ENCODE measurements at regions not wholly inside any gene's neighbourhood (a gene's known extent, or its start where the extent isn't known, plus 50 kb on each side); places are given as distances from the start of the nearest gene placed in this dataset.

- no peak for DNase-seq (ENCODE audit: low read depth in 1 of 2, low spot score in 1 of 2)
These were observed 805.8 kb upstream of the GJE1 start for GRCh38 chr6:141326925-141327324.

- peak in 1 of 2 donors; percentile 69 for DNase-seq (ENCODE audit: low read depth in 1 of 2, low spot score in 1 of 2)
These were observed 806.3 kb upstream of the GJE1 start for GRCh38 chr6:141326426-141326825.

- DNase-seq (ENCODE audit: low read depth in 1 of 2, low spot score in 1 of 2) = no peak
These were observed 811.0 kb upstream of the GJE1 start for GRCh38 chr6:141321493-141322347.

GRCh38 chr6:141316236-141316635 is 816.5 kb upstream of the GJE1 start:
- DNase-seq (ENCODE audit: low read depth in 1 of 2, low spot score in 1 of 2) = no peak

GRCh38 chr6:141313986-141314385 is 818.7 kb upstream of the GJE1 start:
- no peak for DNase-seq (ENCODE audit: low read depth in 1 of 2, low spot score in 1 of 2)

GRCh38 chr6:141309295-141309694 is 823.4 kb upstream of the GJE1 start:
- DNase-seq (ENCODE audit: low read depth in 1 of 2, low spot score in 1 of 2) = no peak

- DNase-seq (ENCODE audit: low read depth in 1 of 2, low spot score in 1 of 2) = peak in 1 of 2 donors; percentile 23
These were observed 825.3 kb upstream of the GJE1 start for GRCh38 chr6:141307309-141307998.

GRCh38 chr6:141303907-141304306 is 828.8 kb upstream of the GJE1 start:
- no peak for DNase-seq (ENCODE audit: low read depth in 1 of 2, low spot score in 1 of 2)

- DNase-seq (ENCODE audit: low read depth in 1 of 2, low spot score in 1 of 2) = no peak
These were observed 830.9 kb upstream of the GJE1 start for GRCh38 chr6:141301779-141302178.

GRCh38 chr6:141290941-141291721 is 841.6 kb upstream of the GJE1 start:
- no peak for DNase-seq (ENCODE audit: low read depth in 1 of 2, low spot score in 1 of 2)

GRCh38 chr6:141288947-141289346 is 843.8 kb upstream of the GJE1 start:
- no peak for DNase-seq (ENCODE audit: low read depth in 1 of 2, low spot score in 1 of 2)

- no peak for DNase-seq (ENCODE audit: low read depth in 1 of 2, low spot score in 1 of 2)
These were observed 850.5 kb upstream of the GJE1 start for GRCh38 chr6:141282263-141282662.

GRCh38 chr6:141269684-141270083 is 863.0 kb upstream of the GJE1 start:
- DNase-seq (ENCODE audit: low read depth in 1 of 2, low spot score in 1 of 2) = no peak

GRCh38 chr6:141267420-141267819 is 865.3 kb upstream of the GJE1 start:
- DNase-seq (ENCODE audit: low read depth in 1 of 2, low spot score in 1 of 2) = no peak

GRCh38 chr6:141265756-141266623 is 866.7 kb upstream of the GJE1 start:
- DNase-seq (ENCODE audit: low read depth in 1 of 2, low spot score in 1 of 2) = no peak

GRCh38 chr6:141264101-141264500 is 868.6 kb upstream of the GJE1 start:
- DNase-seq (ENCODE audit: low read depth in 1 of 2, low spot score in 1 of 2) = no peak

- DNase-seq (ENCODE audit: low read depth in 1 of 2, low spot score in 1 of 2) = no peak
These were observed 871.1 kb upstream of the GJE1 start for GRCh38 chr6:141261672-141262060.

- DNase-seq (ENCODE audit: low read depth in 1 of 2, low spot score in 1 of 2) = no peak
These were observed 871.6 kb upstream of the GJE1 start for GRCh38 chr6:141261016-141261671.

- DNase-seq (ENCODE audit: low read depth in 1 of 2, low spot score in 1 of 2) = no peak
These were observed 872.1 kb upstream of the GJE1 start for GRCh38 chr6:141260627-141261015.

- no peak for DNase-seq (ENCODE audit: low read depth in 1 of 2, low spot score in 1 of 2)
These were observed 872.9 kb upstream of the GJE1 start for GRCh38 chr6:141259807-141260206.

Data from activated CD4-positive, alpha-beta T cell treated with anti-CD3 and anti-CD28 coated beads, Interleukin-2, amount 50 U/mL, for 24 hours (primary cell).